Endothelial cell (in vitro differentiated cells): ENCODE measurements at regions not wholly inside any gene's neighbourhood (a gene's known extent, or its start where the extent isn't known, plus 50 kb on each side); places are given as distances from the start of the nearest gene placed in this dataset.

Source experiments
- DNase-seq: peaks from one replicate; pipeline ENCODE4 v3.0.0; 2021; ENCODE audit warnings: low spot score
- H3K27ac Mint-ChIP-seq: one replicate; pipeline ENCODE4 v1.8.0; 2021; ENCODE audit warnings: mixed read lengths, inconsistent platforms; ENCODE audit not compliant: unreplicated experiment
- H3K27me3 Mint-ChIP-seq: one replicate; pipeline ENCODE4 v1.8.0; 2021; ENCODE audit warnings: mild to moderate bottlenecking, moderate library complexity, mixed read lengths, inconsistent platforms; ENCODE audit not compliant: unreplicated experiment
- H3K36me3 Mint-ChIP-seq: one replicate; pipeline ENCODE4 v1.8.0; 2021; ENCODE audit warnings: mild to moderate bottlenecking, low read depth, mixed read lengths, inconsistent platforms; ENCODE audit not compliant: unreplicated experiment
- H3K4me1 Mint-ChIP-seq: one replicate; pipeline ENCODE4 v1.8.0; 2021; ENCODE audit warnings: mild to moderate bottlenecking, mixed read lengths, inconsistent platforms; ENCODE audit not compliant: unreplicated experiment
- H3K4me3 Mint-ChIP-seq: one replicate; pipeline ENCODE4 v1.8.0; 2021; ENCODE audit warnings: mild to moderate bottlenecking, mixed read lengths, inconsistent platforms; ENCODE audit not compliant: unreplicated experiment
- H3K9me3 Mint-ChIP-seq: one replicate; pipeline ENCODE4 v1.8.0; 2021; ENCODE audit warnings: mixed read lengths, inconsistent platforms; ENCODE audit not compliant: unreplicated experiment
- CTCF ChIP-seq: fragments of 200-600 bp; sonication (generic); IDR thresholded peaks from one replicate; pipeline ENCODE4 v1.5.0; 2021; ENCODE audit warnings: antibody characterized with exemption; ENCODE audit not compliant: unreplicated experiment

GRCh38 chr6:40917603-40918002, 121.4 kb downstream of the UNC5CL start:
- Mint-ChIP-seq H3K9me3 (no peaks in the 10 kb centered on the region), H3K4me1 (no peaks in the 10 kb centered on the region), H3K27me3 (peaks cover 4% of the 10 kb centered on the region), H3K27ac (no peak overlapping the region), H3K36me3 (no peaks in the 10 kb centered on the region), H3K4me3 (no peak overlapping the region)
- no peak for TF ChIP-seq CTCF
- DNase-seq = no peak

- no peak for DNase-seq
- Mint-ChIP-seq H3K27ac (no peak overlapping the region), H3K4me3 (no peak overlapping the region), H3K9me3 (no peaks in the 10 kb centered on the region), H3K4me1 (no peaks in the 10 kb centered on the region), H3K27me3 (peaks cover 4% of the 10 kb centered on the region), H3K36me3 (no peaks in the 10 kb centered on the region)
- no peak for TF ChIP-seq CTCF
Measured at GRCh38 chr6:40916845-40917244, 122.2 kb downstream of the UNC5CL start.

- no peak for TF ChIP-seq CTCF
- peaks cover 3% of the 10 kb centered on the region for H3K27me3 Mint-ChIP-seq
- H3K36me3 Mint-ChIP-seq = no peaks in the 10 kb centered on the region
- H3K4me1 Mint-ChIP-seq = no peaks in the 10 kb centered on the region
- DNase-seq = no peak
- H3K9me3 Mint-ChIP-seq = no peaks in the 10 kb centered on the region
- no peak overlapping the region for H3K4me3 Mint-ChIP-seq
- no peak overlapping the region for H3K27ac Mint-ChIP-seq
Measured at GRCh38 chr6:40915165-40915564, 123.9 kb downstream of the UNC5CL start.

- no peak overlapping the region for H3K27ac Mint-ChIP-seq
- TF ChIP-seq CTCF = no peak
- DNase-seq = no peak
- no peaks in the 10 kb centered on the region for H3K9me3 Mint-ChIP-seq
- H3K27me3 Mint-ChIP-seq = peaks cover 3% of the 10 kb centered on the region
- H3K4me1 Mint-ChIP-seq = no peaks in the 10 kb centered on the region
- no peak overlapping the region for H3K4me3 Mint-ChIP-seq
- H3K36me3 Mint-ChIP-seq = no peaks in the 10 kb centered on the region
Measured at GRCh38 chr6:40914005-40914404, 125.0 kb downstream of the UNC5CL start.

GRCh38 chr6:40912158-40912946, 126.7 kb downstream of the UNC5CL start:
- peak; percentile 36 for DNase-seq
- Mint-ChIP-seq H3K4me3 (no peak overlapping the region), H3K27me3 (peaks cover 1% of the 10 kb centered on the region), H3K9me3 (no peaks in the 10 kb centered on the region), H3K36me3 (no peaks in the 10 kb centered on the region), H3K4me1 (peaks cover 3% of the 10 kb centered on the region), H3K27ac (no peak overlapping the region)
- TF ChIP-seq CTCF = peak; percentile 13
